A673 (cell line): ENCODE measurements at regions not wholly inside any gene's neighbourhood (a gene's known extent, or its start where the extent isn't known, plus 50 kb on each side); places are given as distances from the start of the nearest gene placed in this dataset.

Experiments used
- BruUV-seq: library from RNA; stranded (reverse); fragments of 400-500 nt; replicated peaks from 2 replicates; lab custom pipeline; 2021; lab: Mats Ljungman, UMichigan
- CTCF ChIA-PET: fragments of 300-600 bp; sonication (Branson Sonifier 250); formaldehyde crosslinking; loops from one replicate; lab custom pipeline; 2022; ENCODE audit warnings: antibody characterized with exemption; lab: Charles Lee
- POLR2A ChIA-PET: fragments of 300-600 bp; sonication (Branson Sonifier 250); formaldehyde crosslinking; loops from one replicate; lab custom pipeline; 2022; ENCODE audit warnings: antibody characterized with exemption; ENCODE audit not compliant: low non-redundant PET; lab: Charles Lee
- DNase-seq: peaks from one replicate; pipeline ENCODE4 v3.0.0-alpha.2; 2015; ENCODE audit warnings: low spot score
- H3K27ac ChIP-seq: fragments of 200-600 bp; sonication (generic); 2 replicates; pipeline ENCODE4 v1.5.1; 2016; ENCODE audit warnings: mixed run types, low read depth, mild to moderate bottlenecking, mixed read lengths, antibody characterized with exemption, low read length; ENCODE audit not compliant: poor library complexity, severe bottlenecking
- H3K27me3 ChIP-seq: fragments of 200-600 bp; sonication (generic); replicated peaks from 2 replicates; pipeline ENCODE4 v1.6.1; 2017; ENCODE audit warnings: mixed run types, low read depth, mild to moderate bottlenecking, mixed read lengths, antibody characterized with exemption, low read length; ENCODE audit not compliant: insufficient read depth, poor library complexity
- H3K36me3 ChIP-seq: fragments of 200-600 bp; sonication (generic); 2 replicates; pipeline ENCODE4 v1.6.1; 2016; ENCODE audit warnings: mixed run types, mild to moderate bottlenecking, mixed read lengths, antibody characterized with exemption, low read length; ENCODE audit not compliant: insufficient read depth, poor library complexity, severe bottlenecking
- H3K4me1 ChIP-seq: fragments of 200-600 bp; sonication (generic); 2 replicates; pipeline ENCODE4 v1.6.1; 2017; ENCODE audit warnings: mixed run types, mild to moderate bottlenecking, mixed read lengths, antibody characterized with exemption, low read length; ENCODE audit not compliant: insufficient read depth, poor library complexity, severe bottlenecking
- H3K4me3 ChIP-seq: fragments of 200-600 bp; sonication (generic); 2 replicates; pipeline ENCODE4 v1.5.1; 2016; ENCODE audit warnings: low read depth, mixed run types, mild to moderate bottlenecking, mixed read lengths, low read length; ENCODE audit not compliant: poor library complexity, severe bottlenecking
- H3K9me3 ChIP-seq: fragments of 200-600 bp; sonication (generic); 2 replicates; pipeline ENCODE4 v1.6.1; 2016; ENCODE audit warnings: mixed run types, low read depth, mild to moderate bottlenecking, mixed read lengths, antibody characterized with exemption, low read length; ENCODE audit not compliant: poor library complexity, severe bottlenecking
- EZH2 ChIP-seq: fragments of 200-600 bp; sonication (generic); IDR thresholded peaks from 2 replicates; pipeline ENCODE4 v1.6.1; 2017; ENCODE audit warnings: borderline replicate concordance, low read depth, mild to moderate bottlenecking, mixed read lengths, antibody characterized with exemption, low read length; ENCODE audit not compliant: poor library complexity, severe bottlenecking
- intact Hi-C: fragments of 100-400 bp; cut with micrococcal nuclease; formaldehyde crosslinking; loops from one replicate; pipeline ENCODE4 v1.10.0; 2022; ENCODE audit not compliant: unreplicated experiment
- TF ChIP-seq, protein P1 (sequence below): fragments of 300-800, 200-600 bp; sonication (generic); conservative IDR thresholded peaks from 2 replicates; pipeline ENCODE4 v1.5.1; 2017; ENCODE audit warnings: low read depth, mild to moderate bottlenecking, antibody characterized with exemption, low read length, moderate library complexity, mixed read lengths

DNA sequence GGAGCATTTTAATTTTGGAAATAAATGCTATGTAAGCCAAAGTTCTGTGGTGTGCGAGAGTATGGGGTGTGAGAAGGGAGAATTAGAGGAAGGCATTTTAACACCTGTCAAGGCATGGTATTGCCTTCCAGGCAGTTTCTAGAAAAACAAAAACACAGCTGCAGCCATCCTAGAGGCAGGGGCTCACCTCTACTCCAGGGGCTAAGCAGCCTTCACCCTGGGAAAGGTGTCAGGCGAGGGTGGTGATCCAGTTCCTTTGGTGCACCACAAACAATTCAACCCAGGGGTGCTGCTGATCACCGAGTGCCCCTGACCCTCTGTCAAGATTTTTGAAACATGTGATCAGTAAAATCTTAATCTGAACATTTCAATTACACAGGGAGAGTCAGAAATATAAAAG, 59.2 kb upstream of the GPR26 start:
- POLR2A ChIA-PET, result no interaction called here
- Histone ChIP-seq H3K36me3 (no peaks in the 10 kb centered on the region), H3K27ac (no peak overlapping the region), H3K27me3 (peaks cover 41% of the 10 kb centered on the region), H3K9me3 (no peaks in the 10 kb centered on the region), H3K4me3 (no peak overlapping the region), H3K4me1 (no peaks in the 10 kb centered on the region)
- no peak for TF ChIP-seq EZH2
- TF ChIP-seq, protein P1, sequence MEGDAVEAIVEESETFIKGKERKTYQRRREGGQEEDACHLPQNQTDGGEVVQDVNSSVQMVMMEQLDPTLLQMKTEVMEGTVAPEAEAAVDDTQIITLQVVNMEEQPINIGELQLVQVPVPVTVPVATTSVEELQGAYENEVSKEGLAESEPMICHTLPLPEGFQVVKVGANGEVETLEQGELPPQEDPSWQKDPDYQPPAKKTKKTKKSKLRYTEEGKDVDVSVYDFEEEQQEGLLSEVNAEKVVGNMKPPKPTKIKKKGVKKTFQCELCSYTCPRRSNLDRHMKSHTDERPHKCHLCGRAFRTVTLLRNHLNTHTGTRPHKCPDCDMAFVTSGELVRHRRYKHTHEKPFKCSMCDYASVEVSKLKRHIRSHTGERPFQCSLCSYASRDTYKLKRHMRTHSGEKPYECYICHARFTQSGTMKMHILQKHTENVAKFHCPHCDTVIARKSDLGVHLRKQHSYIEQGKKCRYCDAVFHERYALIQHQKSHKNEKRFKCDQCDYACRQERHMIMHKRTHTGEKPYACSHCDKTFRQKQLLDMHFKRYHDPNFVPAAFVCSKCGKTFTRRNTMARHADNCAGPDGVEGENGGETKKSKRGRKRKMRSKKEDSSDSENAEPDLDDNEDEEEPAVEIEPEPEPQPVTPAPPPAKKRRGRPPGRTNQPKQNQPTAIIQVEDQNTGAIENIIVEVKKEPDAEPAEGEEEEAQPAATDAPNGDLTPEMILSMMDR, result no peak
- CTCF ChIA-PET, result no interaction called here
- no TSS peak for BruUV-seq
- intact Hi-C loops, result no loop called here
- DNase-seq, result no peak

DNA sequence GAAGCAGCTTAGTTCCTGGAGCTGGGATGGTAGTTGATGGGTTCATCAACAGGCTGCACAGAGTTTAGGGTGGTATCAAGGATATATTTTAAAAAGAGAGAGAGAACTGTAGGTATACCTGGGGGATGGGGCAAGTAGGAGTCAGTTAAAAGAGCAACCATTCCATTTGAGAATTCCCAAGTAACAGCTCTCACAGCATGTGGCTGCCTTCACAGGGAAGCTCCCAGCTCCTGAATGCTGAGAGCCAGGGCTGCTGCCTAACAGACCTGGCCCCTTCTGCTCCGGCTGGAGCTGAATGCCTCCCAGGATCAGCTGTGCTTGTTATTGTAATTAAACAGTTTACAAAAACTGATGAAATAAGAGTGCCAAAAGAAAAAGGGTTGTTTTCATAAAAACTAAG, 58.8 kb upstream of the GPR26 start:
- Histone ChIP-seq H3K9me3 (no peaks in the 10 kb centered on the region), H3K27me3 (peaks cover 41% of the 10 kb centered on the region), H3K4me3 (no peak overlapping the region), H3K27ac (no peak overlapping the region), H3K4me1 (no peaks in the 10 kb centered on the region), H3K36me3 (no peaks in the 10 kb centered on the region)
- ChIA-PET POLR2A (no interaction called here), CTCF (no interaction called here)
- intact Hi-C loops, result no loop called here
- BruUV-seq, result no TSS peak
- no peak for DNase-seq
- TF ChIP-seq, protein P1, result no peak
- TF ChIP-seq EZH2, result no peak

DNA sequence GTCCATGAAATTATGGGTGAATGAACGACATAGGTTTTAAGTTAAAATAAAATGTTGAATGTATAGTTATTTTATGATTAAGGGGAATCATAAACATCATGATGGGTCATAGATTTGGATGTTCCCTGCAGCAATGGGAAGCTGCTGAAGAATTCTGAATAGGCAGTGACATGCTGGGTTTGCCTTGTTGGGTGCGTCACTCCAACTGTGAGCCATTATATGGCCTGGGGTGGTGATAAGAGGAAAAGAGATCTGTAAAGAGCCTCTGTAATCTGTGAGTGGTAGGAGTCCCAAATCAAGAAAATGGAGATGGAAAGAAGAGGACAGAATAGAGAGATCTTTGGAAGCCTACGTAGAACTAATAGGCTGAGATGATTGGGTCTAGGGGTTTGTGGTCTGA, 58.1 kb upstream of the GPR26 start:
- POLR2A ChIA-PET, result no interaction called here
- no peak overlapping the region for H3K4me3 ChIP-seq
- no TSS peak for BruUV-seq
- H3K27ac ChIP-seq, result no peak overlapping the region
- no peaks in the 10 kb centered on the region for H3K9me3 ChIP-seq
- H3K36me3 ChIP-seq, result no peaks in the 10 kb centered on the region
- H3K27me3 ChIP-seq, result peaks cover 41% of the 10 kb centered on the region
- TF ChIP-seq, protein P1, result no peak
- no peak for TF ChIP-seq EZH2
- intact Hi-C loops, result no loop called here
- CTCF ChIA-PET, result no interaction called here
- no peak for DNase-seq
- no peaks in the 10 kb centered on the region for H3K4me1 ChIP-seq
